ENCODE measurements at regions not wholly inside any gene's neighbourhood (a gene's known extent, or its start where the extent isn't known, plus 50 kb on each side); places are given as distances from the start of the nearest gene placed in this dataset.

- TF ChIP-seq CTCF (IDR thresholded peaks at IDR 0.05) (no peak), SIN3A (IDR thresholded peaks at IDR 0.05; ENCODE audit: borderline replicate concordance, insufficient read depth, low read depth, low read length) (no peak), POLR2AphosphoS5 (IDR thresholded peaks at IDR 0.05; ENCODE audit: low read depth, low read length) (no peak), REST (IDR thresholded peaks at IDR 0.05; ENCODE audit: insufficient read depth in 1 of 2, low read depth in 2 of 2, low read length in 1 of 2) (no peak)
Measured at GRCh38 chr2:12045864-12046291, 299.4 kb downstream of the LPIN1 start.

Measured in Panc1 (cell line).